ENCODE measurements at regions not wholly inside any gene's neighbourhood (a gene's known extent, or its start where the extent isn't known, plus 50 kb on each side); places are given as distances from the start of the nearest gene placed in this dataset.

- DNase-seq (ENCODE audit: low read depth), result no peak
These were observed 282.6 kb downstream of the HAPSTR1 start for GRCh38 chr16:9374061-9374460.

DNA sequence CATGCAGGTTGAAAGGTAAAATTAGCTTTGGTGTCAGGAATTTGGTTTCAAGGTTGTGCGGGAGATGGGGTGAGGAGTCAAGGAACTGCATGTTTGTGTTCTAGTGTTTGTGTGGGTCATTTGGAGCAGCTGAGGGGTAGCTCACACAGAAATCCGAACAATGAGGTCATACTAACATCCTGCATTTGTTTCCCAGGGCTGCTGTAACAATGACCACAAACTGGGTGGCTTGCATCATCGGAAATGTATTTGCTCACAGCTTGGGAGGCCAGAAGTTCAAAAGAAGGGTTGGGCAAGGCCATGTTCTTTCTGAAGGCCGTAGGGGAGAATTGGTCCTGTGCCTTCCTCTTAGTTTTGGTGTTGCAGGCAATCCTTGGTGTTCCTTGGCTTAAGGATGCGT is 287.4 kb downstream of the HAPSTR1 start:
- DNase-seq (ENCODE audit: low read depth), result no peak

DNA sequence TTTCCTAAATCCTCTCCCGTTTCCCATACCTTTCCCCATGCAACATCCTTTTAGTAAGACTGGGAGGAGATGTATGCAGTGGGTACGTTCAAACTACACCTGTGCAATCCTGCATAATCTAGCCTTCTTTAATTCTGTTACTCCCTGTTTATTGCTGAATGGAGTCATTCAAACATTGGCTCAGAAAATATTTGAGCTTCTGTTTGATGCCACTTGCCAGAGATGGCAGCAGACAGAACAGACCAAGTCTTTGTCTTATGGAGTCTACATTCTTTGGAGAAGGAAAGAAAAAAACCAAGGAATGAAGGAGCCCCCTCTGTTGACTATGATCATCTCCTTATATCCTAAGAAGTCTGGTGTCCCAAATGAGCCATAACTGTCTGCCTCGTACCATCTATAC is 288.8 kb downstream of the HAPSTR1 start:
- DNase-seq (ENCODE audit: low read depth), result no peak

- no peak for DNase-seq (ENCODE audit: low read depth)
These were observed 290.0 kb downstream of the HAPSTR1 start for GRCh38 chr16:9381399-9381798.

DNA sequence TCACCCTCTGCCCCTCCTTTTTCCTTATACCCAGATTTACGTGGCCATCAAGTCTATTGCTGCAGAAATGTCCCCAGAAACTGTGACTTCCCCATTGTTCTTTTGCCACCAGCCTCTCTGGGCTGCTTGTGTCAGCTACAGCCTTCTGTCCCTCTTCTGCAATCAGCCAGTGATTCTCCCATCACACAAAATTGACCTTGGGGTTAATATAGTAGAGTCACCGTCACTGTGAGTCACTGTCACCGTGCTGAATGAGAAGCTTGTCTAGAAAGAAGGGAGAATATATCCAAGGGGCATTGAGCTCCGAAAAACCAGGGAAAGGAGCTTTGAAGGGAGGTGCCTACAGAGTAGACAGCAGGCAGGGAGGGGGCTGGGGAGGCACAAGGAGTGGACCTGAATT is 290.5 kb downstream of the HAPSTR1 start:
- no peak for DNase-seq (ENCODE audit: low read depth)

DNA sequence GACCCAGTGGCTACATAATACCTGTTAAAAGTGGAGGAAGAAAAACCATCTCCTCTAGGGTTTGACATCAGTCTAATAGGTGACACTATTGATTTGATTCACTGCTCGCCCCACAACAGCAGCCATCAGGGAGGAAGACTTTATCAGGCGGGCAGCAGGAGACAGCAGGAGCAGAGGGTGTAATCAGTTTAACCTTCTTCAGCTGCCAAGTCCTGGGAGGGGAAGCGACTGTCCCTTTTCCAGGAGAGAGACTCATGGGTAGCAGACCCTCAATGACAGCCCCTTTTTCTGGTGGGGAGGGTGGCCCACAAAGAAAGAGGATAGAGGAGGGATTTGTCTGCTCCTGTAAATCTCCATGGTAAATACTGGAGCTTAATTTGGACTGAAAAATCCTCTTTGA is 291.8 kb downstream of the HAPSTR1 start:
- DNase-seq (ENCODE audit: low read depth), result no peak

DNA sequence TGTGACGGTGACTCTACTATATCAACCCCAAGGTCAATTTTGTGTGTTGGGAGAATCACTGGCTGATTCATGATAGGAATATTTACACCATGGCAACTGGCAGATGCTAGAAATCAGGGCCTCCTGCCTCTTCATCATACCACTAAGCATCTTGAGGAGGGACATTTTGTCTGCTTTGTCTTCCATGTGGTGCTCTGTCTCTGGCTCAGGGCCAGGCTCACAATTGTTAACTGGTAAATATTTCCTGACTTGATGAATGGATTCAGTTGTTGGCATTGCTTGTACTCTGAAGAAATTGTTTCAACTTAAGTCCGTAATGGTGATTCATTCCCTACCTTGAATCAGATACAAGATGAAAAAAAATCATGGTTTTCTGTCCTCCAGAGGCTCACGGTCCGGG is 292.7 kb downstream of the HAPSTR1 start:
- no peak for DNase-seq (ENCODE audit: low read depth)

GRCh38 chr16:9389543-9390207 is 298.2 kb downstream of the HAPSTR1 start:
- no peak for DNase-seq (ENCODE audit: low read depth)

- DNase-seq (ENCODE audit: low read depth), result no peak
These were observed 301.5 kb downstream of the HAPSTR1 start for GRCh38 chr16:9392956-9393355.

DNA sequence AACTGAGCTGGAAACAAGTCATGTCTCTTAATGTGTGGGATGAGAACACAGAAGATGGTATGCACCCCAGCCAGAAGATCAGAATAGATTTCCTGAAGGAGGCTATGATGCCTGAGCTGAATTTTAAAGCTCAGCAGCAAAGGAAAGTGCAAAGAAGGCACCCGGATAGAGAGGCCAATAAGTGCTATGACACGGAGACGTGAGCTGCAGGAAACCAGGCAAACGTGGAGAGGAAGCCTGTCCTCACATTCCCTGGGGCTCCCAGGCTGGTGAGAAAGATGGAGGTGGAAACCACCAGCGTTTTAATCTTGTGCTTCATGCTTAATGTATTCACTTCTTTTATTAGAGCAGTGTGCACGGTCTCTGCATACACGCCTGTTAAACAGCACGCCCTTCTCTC is 302.1 kb downstream of the HAPSTR1 start:
- no peak for DNase-seq (ENCODE audit: low read depth)

DNA sequence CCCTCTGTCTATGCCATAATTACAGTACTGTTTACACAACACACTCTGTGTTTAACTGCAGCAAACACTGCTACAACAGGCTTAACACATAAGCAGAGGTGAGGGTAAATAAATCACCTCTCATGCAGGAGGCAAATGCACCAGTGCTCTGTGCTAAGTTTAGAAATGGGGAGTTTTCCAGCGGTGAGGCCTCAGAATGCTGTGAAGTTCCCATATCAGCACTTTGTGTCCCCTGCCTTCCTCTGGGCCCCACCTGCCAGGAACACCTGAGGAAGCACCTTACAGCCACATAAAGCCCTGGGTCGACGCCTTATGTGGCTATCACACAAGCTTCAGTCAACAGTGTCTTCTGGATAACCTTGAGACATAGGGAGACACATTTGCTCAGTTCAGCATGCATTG is 304.5 kb downstream of the HAPSTR1 start:
- DNase-seq (ENCODE audit: low read depth), result no peak

DNA sequence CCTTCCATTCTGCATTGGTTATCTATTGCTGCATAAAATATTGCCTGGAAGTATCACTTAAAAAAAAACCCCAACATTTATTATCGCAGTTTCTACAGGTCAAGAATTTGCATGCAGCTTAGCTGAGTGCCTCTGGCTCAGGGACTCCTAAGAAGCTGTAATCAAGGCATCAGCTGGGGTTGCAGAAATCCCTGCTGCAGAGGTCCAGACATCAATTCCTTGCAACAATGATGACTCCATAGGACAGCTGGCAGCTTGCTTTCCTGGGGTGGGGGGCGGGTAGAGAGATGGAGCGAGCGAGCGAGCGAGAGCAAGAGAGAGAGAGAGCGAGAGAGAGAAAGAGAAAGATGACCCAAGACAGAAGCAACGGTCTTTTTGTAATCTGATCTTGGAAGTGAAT is 308.1 kb downstream of the HAPSTR1 start:
- no peak for DNase-seq (ENCODE audit: low read depth)

DNA sequence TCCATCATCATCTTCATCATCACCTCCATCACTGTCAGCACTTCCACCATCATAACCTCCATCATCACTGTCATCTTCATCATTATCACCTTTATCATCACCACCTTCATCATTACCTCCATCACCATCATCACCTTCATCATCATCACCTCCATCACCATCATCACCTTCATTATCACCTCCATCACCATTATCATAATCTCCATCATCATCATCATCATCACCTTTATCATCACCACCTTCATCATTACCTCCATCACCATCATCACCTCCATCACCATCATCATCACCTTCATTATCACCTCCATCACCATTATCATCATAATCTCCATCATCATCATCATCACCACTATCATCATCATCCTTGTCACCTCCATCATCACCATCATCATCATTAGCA is 309.7 kb downstream of the HAPSTR1 start:
- DNase-seq (ENCODE audit: low read depth), result no peak

DNA sequence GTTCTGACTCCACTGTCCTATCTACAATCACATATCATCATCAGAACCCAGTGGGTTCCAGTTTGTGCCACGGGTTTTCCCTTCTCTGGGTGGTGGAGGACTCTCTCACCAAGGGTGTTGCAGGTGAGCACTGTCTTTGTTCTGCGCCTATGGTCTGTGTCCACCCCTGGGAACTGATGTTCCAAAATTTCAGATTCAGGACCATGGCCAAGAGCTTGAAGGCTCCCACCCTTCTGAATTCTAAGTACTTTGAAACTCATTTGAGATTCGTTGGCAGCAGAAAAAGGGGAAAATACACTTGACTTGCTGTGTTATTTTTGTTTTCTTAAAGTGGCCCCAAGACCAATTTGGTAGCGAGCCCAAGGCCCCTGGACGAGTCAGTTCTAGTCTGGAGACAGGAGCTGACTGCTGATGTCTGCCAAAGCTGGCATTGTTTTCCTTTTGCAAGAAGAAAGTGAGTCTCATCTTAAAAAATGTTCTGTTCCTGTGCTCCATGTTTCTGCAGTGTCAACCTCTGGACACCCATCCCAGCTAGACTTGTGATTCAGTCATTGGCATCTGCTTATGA is 310.9 kb downstream of the HAPSTR1 start:
- no peak for DNase-seq (ENCODE audit: low read depth)

DNA sequence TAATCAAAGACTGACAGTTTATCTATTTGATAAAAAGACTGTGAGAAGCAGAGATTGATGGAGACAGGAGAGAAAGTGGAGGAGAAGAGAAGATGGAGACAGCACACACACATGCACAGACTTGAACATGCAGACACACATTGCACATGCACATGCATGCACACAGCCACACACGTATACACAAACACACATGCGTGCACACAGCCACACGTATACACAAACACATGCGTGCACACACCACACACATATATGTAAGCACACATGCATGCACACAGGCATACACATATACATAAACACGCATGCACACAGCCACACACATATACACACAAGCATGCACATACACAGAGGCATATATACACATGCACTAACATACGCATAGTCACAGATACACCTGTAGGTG is 313.4 kb downstream of the HAPSTR1 start:
- DNase-seq (ENCODE audit: low read depth), result no peak

GRCh38 chr16:9406038-9406712 is 314.7 kb downstream of the HAPSTR1 start:
- DNase-seq (ENCODE audit: low read depth), result no peak

GRCh38 chr16:9407206-9407758 is 315.8 kb downstream of the HAPSTR1 start:
- no peak for DNase-seq (ENCODE audit: low read depth)

GRCh38 chr16:9408297-9408878 is 316.9 kb downstream of the HAPSTR1 start:
- DNase-seq (ENCODE audit: low read depth), result no peak

DNA sequence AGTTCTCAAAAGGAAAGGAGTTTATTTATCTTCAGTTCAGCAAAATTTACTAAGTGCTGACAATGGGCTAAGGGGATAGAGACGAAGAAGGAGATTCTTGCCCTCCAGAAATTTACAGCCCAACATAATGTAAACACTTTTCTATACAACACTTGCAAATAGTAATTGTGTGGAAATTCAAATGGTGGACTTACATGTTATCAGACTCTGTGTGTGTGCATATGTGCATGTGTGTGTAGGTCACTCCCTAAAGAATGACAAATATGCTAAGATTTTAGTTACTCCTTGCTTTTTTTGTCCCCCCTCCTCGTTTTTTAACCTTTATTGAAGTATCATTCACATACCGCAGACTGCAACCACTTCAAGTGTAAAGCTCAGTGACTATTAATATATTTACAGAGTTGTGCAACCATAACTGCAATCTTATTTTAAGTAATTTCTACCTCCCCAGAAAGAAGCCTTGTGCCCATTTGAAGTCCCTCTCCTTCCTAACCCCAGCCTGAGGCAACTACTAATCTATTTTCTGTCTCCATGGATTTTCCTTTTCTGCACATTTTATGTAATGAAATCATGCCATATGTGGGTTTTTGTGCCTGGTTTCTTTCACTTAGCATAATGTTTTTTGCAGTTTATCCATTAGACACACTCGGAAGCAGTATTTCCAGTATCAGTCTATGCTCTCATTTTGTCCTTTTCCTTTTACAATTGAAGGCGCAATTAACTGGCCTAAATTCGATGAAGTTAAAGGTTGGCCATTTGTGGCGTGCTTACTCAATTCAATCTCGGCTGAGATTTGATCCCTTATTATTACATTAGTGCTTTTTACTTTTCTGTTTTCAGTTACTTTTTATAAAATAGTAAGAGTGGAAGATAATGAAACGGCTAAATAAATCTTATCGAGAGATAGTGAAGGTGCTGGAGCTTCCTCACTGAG is 318.4 kb downstream of the HAPSTR1 start:
- no peak for DNase-seq (ENCODE audit: low read depth)

DNA sequence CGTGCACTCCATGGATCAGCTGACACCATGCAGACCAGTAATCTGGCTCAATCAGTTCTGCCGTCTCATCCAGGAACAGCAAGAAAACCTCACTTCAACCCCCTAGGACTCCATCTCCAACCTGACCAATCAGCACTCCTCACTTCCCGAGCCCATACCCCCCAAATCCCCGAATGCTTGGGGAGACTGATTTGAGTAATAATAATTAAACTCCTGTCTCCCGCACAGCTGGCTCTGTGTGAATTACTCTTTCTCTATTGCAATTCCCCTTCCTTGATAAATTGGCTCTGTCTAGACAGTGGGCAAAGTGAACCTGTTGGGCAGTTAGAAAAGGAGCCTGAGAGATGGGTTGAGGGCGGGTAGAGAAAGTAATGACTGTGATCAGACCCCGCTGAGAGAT is 320.0 kb downstream of the HAPSTR1 start:
- no peak for DNase-seq (ENCODE audit: low read depth)

DNA sequence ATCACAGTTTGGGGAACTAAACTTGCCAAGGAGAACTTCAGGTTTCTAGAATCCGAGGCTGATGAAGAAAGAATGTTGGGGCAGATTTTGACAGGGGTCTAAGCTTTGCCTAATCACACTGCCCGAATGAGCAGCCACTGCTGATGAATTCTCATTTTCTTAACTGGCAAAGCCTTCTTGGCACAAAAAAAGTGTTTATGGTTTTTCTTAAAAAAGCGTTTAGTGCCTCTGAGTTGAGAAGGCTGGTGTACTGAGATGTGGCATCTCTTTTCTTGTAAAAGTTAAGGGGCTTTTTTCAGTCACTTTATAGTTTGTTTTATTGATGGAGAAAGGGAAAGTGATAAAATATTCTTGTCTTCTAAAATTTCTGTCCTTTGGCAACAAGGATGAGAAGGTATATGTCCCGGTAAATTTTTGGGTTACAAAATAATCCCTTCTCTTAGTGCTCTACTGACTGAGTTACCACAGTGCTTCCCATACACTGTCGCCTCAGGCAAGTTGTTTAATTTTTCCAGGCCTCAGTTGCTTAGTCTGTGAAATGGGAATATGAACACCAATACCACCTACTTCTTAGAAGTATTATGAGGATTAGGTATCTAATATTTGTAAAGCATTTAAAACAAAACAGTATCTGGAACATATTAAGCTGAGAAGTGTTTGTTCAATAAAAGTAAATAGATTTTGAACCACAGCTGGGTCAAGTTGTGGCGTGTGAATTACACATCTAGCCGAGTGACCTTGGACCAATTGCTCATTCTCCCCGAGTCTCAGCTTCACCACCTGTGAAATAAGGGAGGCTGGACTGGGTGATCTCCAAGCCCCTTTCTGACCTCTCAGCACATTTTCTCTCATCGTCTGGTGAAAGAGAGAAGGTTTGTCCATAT is 320.8 kb downstream of the HAPSTR1 start:
- no peak for DNase-seq (ENCODE audit: low read depth)
